Nephron progenitor cell (in vitro differentiated cells): ENCODE measurements at regions not wholly inside any gene's neighbourhood (a gene's known extent, or its start where the extent isn't known, plus 50 kb on each side); places are given as distances from the start of the nearest gene placed in this dataset.
"Not testable (repeated sequence)": the region's sequence is repeated elsewhere in the genome, so short reads cannot be mapped to it uniquely, and the experiment has no call there.

Experiments
- DNase-seq: peaks from one replicate; pipeline ENCODE4 v3.0.0; 2021
- H3K27ac Mint-ChIP-seq: 2 replicates; pipeline ENCODE4 v1.8.0; 2021; ENCODE audit warnings: mild to moderate bottlenecking, moderate library complexity, mixed read lengths
- H3K27me3 Mint-ChIP-seq: 2 replicates; pipeline ENCODE4 v1.8.0; 2021; ENCODE audit warnings: mild to moderate bottlenecking, low read depth, mixed read lengths; ENCODE audit not compliant: poor library complexity
- H3K36me3 Mint-ChIP-seq: 2 replicates; pipeline ENCODE4 v1.8.0; 2021; ENCODE audit warnings: low read depth, mixed read lengths
- H3K4me1 Mint-ChIP-seq: 2 replicates; pipeline ENCODE4 v1.8.0; 2021; ENCODE audit warnings: mixed read lengths
- H3K4me3 Mint-ChIP-seq: 2 replicates; pipeline ENCODE4 v1.8.0; 2021; ENCODE audit warnings: mild to moderate bottlenecking, moderate library complexity, mixed read lengths
- H3K9me3 Mint-ChIP-seq: 2 replicates; pipeline ENCODE4 v1.8.0; 2021; ENCODE audit warnings: mild to moderate bottlenecking, moderate library complexity, mixed read lengths
- TF ChIP-seq, protein P1 (sequence below): fragments of 200-600 bp; sonication (generic); IDR thresholded peaks from 2 replicates; pipeline ENCODE4 v1.5.0; 2021; ENCODE audit warnings: antibody characterized with exemption

DNA sequence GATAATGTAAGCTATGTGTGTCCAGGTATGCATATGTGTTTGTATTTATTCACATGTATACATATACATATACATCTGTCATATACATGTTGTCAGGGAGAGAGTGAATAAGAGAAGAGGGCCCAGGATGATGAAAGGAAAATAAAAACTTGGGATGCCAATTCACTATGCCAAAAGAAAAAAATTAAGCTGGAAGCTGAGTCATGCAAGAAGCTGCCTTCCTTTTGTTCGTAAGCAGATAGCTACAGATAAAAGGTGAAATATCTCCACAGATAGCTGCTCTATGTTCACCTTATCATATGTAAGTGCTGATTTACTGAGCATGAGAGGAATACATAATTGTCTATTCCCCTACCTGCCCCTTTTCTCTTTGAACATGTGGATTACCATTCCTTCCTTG lies 579.9 kb downstream of the EPM2A start:
- Mint-ChIP-seq H3K9me3 (peaks cover 36% of the 10 kb centered on the region), H3K27me3 (no peaks in the 10 kb centered on the region), H3K4me3 (no peak overlapping the region), H3K27ac (no peak overlapping the region), H3K4me1 (peaks cover 6% of the 10 kb centered on the region), H3K36me3 (peaks cover 7% of the 10 kb centered on the region)
- DNase-seq = no peak
- TF ChIP-seq, protein P1, sequence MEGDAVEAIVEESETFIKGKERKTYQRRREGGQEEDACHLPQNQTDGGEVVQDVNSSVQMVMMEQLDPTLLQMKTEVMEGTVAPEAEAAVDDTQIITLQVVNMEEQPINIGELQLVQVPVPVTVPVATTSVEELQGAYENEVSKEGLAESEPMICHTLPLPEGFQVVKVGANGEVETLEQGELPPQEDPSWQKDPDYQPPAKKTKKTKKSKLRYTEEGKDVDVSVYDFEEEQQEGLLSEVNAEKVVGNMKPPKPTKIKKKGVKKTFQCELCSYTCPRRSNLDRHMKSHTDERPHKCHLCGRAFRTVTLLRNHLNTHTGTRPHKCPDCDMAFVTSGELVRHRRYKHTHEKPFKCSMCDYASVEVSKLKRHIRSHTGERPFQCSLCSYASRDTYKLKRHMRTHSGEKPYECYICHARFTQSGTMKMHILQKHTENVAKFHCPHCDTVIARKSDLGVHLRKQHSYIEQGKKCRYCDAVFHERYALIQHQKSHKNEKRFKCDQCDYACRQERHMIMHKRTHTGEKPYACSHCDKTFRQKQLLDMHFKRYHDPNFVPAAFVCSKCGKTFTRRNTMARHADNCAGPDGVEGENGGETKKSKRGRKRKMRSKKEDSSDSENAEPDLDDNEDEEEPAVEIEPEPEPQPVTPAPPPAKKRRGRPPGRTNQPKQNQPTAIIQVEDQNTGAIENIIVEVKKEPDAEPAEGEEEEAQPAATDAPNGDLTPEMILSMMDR = no peak

DNA sequence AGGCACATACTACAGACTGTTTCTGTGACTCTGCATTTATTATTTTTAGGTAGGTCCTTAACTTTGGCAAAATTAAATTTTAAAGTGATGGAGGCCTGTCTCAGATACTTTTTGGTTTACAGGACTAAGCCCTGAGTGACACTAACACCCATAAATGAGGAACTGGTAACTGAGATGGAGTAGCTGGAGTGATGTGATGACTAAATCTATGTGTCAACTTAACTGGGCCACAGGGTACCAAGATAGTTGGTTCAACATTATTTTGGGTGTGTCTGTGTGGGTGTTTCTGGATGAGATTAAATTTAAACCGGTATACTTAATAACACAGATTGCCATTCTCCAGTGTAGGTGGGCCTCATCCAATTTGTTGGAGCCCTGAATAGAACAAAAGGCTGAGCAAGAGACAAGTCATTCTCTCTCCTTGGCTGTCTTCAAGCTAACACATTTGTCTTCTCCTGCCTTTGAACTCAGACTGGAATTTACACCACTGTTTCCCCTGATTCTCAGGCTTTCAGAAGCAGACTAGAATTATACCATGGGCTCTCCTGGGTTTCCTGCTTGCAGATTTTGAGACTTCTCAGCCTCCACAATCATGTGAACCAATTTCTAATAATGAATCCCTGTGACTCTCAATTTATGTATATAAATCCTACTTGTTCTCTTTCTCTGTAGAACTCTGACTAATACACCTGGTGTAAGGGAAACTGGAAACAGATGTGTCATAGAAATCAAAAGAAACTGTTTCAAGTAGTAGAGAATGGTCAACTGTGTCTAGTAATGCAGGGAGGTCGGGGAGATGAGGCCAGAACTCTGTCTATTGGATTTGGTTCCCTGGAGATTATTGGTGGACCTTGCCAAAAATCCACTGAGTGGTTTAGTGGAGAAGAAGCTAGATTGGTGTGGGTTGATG lies 579.2 kb downstream of the EPM2A start:
- peak overlapping the region; percentile 4 for H3K27ac Mint-ChIP-seq
- H3K36me3 Mint-ChIP-seq = peaks cover 7% of the 10 kb centered on the region
- H3K4me3 Mint-ChIP-seq = no peak overlapping the region
- H3K27me3 Mint-ChIP-seq = no peaks in the 10 kb centered on the region
- TF ChIP-seq, protein P1 = no peak
- DNase-seq = no peak
- peaks cover 6% of the 10 kb centered on the region for H3K4me1 Mint-ChIP-seq
- H3K9me3 Mint-ChIP-seq = peaks cover 38% of the 10 kb centered on the region

DNA sequence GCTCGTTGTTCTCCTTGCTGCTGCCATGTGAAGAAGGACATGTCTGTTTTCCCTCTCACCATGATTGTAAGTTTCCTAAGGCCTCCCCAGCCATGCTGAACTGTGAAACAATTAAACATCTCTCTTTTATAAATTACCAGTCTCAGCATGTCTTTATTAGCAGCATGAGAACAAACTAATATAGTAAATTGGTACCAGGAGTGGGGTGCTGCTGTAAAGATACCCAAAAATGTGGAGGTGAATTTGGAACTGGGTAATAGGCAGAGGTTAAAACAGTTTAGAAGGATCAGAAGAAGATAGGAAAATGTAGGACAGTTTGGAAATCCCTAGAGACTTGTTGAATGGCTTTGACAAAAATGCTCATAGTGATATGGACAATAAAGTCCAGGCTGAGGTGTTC lies 576.7 kb downstream of the EPM2A start:
- H3K9me3 Mint-ChIP-seq = peaks cover 38% of the 10 kb centered on the region
- not testable (repeated sequence) for H3K4me3 Mint-ChIP-seq, H3K27ac Mint-ChIP-seq, H3K4me1 Mint-ChIP-seq, H3K27me3 Mint-ChIP-seq, H3K36me3 Mint-ChIP-seq, DNase-seq

DNA sequence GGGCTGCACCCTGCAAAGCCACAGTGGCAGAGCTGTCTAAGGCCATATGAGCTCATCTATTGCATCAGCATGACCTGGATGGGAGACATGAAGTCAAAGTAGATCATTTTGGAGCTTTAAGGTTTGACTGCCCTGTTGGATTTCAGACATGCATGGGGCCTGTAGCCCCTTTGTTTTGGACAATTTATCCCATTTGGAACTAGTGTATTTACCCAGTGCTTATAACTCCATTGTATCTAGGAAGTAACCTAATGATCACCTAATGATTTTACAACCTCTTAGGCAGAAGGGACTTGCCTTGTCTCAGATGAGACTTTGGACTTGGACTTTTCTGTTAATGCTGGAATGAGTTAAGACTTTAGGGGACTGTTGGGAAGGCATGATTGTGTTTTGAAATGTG lies 575.4 kb downstream of the EPM2A start:
- no peak overlapping the region for H3K4me3 Mint-ChIP-seq
- peaks cover 41% of the 10 kb centered on the region for H3K9me3 Mint-ChIP-seq
- no peaks in the 10 kb centered on the region for H3K27me3 Mint-ChIP-seq
- peaks cover 7% of the 10 kb centered on the region for H3K36me3 Mint-ChIP-seq
- H3K4me1 Mint-ChIP-seq = peaks cover 6% of the 10 kb centered on the region
- TF ChIP-seq, protein P1 = no peak
- no peak for DNase-seq
- no peak overlapping the region for H3K27ac Mint-ChIP-seq

DNA sequence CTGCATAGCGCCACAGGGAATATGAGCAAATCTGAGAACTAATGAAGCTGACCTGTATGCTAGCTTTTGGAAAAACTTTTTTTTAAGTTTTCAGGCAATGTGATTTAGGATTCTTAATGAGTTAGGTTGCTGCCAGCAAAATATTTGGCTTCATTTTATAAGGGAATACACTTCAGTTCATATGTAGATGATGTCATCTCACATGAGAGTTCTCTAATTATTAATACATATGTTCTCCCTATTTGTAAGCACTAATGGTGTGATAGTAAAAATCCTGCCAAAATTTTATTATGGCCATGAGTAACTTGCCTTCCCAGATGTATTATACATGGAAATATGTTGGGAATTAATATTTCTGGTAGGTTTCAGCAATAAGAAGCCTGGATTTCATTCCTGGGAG lies 573.8 kb downstream of the EPM2A start:
- H3K27me3 Mint-ChIP-seq = no peaks in the 10 kb centered on the region

DNA sequence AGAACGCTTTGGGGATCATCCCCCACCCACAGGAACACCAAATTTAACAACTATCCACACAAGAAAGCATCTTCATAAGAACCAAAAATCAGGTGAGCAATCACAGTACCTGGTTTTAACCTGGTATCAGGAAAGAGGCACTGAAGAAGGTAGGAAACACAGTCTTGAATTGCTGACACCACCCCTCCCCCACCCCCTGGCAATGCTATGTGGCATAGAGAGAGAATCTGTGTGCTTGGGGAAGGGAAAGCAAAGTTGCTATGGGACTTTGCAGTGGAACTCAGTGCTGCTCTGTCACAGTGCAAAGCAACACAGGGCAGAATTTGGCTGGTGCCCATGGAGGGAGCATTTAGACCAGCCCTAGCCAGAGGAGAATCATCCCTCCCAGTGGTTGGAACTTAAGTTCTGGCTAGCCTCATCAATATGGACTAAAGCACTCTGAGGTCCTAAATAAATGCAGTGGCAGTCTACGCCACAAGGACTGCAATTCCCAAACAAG lies 565.5 kb downstream of the EPM2A start:
- H3K4me1 Mint-ChIP-seq = peaks cover 12% of the 10 kb centered on the region
- no peak overlapping the region for H3K4me3 Mint-ChIP-seq
- H3K27ac Mint-ChIP-seq = no peak overlapping the region
- H3K9me3 Mint-ChIP-seq = peaks cover 1% of the 10 kb centered on the region
- TF ChIP-seq, protein P1 = no peak
- H3K36me3 Mint-ChIP-seq = no peaks in the 10 kb centered on the region
- H3K27me3 Mint-ChIP-seq = no peaks in the 10 kb centered on the region
- DNase-seq = no peak

More for the DNA sequence above, 573.8 kb downstream of the EPM2A start:
- DNase-seq = no peak
- TF ChIP-seq, protein P1 = no peak
- peaks cover 7% of the 10 kb centered on the region for H3K36me3 Mint-ChIP-seq
- H3K4me3 Mint-ChIP-seq = no peak overlapping the region
- peaks cover 2% of the 10 kb centered on the region for H3K4me1 Mint-ChIP-seq
- H3K9me3 Mint-ChIP-seq = peaks cover 40% of the 10 kb centered on the region
- no peak overlapping the region for H3K27ac Mint-ChIP-seq
